ENCODE measurements at regions not wholly inside any gene's neighbourhood (a gene's known extent, or its start where the extent isn't known, plus 50 kb on each side); places are given as distances from the start of the nearest gene placed in this dataset.
"Not testable (repeated sequence)": the region's sequence is repeated elsewhere in the genome, so short reads cannot be mapped to it uniquely, and the experiment has no call there.

GRCh38 chr2:17460371-17461086, 57.7 kb downstream of the RAD51AP2 start:
- no peak for ATAC-seq (ENCODE audit: low FRiP score)
- TF ChIP-seq CTCF (IDR thresholded peaks at IDR 0.05), result no peak

GRCh38 chr2:17455343-17455742, 62.9 kb downstream of the RAD51AP2 start:
- ATAC-seq (ENCODE audit: low FRiP score), result no peak
- no peak for DNase-seq (ENCODE audit: low spot score)
- no peak for TF ChIP-seq CTCF (IDR thresholded peaks at IDR 0.05)

More at GRCh38 chr2:17460371-17461086, 57.7 kb downstream of the RAD51AP2 start:
- DNase-seq (ENCODE audit: low spot score), result no peak

GRCh38 chr2:17446191-17446590, 72.0 kb downstream of the RAD51AP2 start:
- ATAC-seq (ENCODE audit: low FRiP score); DNase-seq (ENCODE audit: low spot score): not testable (repeated sequence)

GRCh38 chr2:17445744-17446143, 72.5 kb downstream of the RAD51AP2 start:
- no peak for DNase-seq (ENCODE audit: low spot score)
- TF ChIP-seq CTCF (IDR thresholded peaks at IDR 0.05), result no peak
- ATAC-seq (ENCODE audit: low FRiP score), result no peak

- DNase-seq (ENCODE audit: low spot score) (no peak), ATAC-seq (ENCODE audit: low FRiP score) (no peak)
- no peak for TF ChIP-seq CTCF (IDR thresholded peaks at IDR 0.05)
These were observed 75.9 kb downstream of the RAD51AP2 start for GRCh38 chr2:17442334-17442733.

GRCh38 chr2:17441790-17442189, 76.5 kb downstream of the RAD51AP2 start:
- DNase-seq (ENCODE audit: low spot score), result no peak
- ATAC-seq (ENCODE audit: low FRiP score), result no peak
- no peak for TF ChIP-seq CTCF (IDR thresholded peaks at IDR 0.05)

- DNase-seq (ENCODE audit: low spot score), result no peak
- no peak for ATAC-seq (ENCODE audit: low FRiP score)
- TF ChIP-seq CTCF (IDR thresholded peaks at IDR 0.05), result no peak
These were observed 77.0 kb downstream of the RAD51AP2 start for GRCh38 chr2:17441055-17441771.
